ENCODE measurements at regions not wholly inside any gene's neighbourhood (a gene's known extent, or its start where the extent isn't known, plus 50 kb on each side); places are given as distances from the start of the nearest gene placed in this dataset.

DNA sequence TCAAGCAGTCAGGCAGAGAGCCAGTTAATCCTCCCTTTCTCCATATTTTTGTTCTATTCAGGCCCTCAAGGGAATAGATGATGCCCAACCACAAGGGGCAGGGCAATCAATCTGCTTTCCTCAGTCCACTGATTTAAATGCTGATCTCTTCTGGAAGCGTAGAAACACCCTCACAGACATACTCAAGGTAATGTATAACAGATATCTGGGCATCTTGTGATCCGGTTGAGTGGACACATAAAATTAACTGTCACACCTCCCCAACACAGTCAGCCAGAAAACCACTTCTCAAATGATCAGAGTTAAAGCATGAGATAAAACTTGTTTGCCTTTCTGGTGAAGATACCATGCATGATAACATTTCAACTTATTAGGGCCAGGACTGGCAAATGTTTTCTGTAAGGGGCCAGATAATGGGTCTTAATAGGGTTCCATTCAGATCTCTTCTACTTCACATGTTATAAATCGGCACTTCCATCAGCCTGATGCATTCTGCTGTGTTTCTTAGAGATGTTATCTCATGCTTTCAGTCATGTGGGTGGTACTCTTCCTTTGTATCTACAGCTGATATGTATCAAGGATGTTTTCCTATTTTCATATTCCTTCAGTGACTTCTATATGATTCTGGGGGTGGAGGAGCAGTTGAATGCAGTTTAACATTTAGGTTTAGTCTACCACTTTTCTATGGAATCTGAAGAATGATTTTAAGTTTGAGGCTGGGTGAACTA is 58.9 kb upstream of the CNTLN start:
- TF ChIP-seq EZH2 (IDR thresholded peaks at IDR 0.05; ENCODE audit: low read length) = no peak
- TF ChIP-seq, protein P1, sequence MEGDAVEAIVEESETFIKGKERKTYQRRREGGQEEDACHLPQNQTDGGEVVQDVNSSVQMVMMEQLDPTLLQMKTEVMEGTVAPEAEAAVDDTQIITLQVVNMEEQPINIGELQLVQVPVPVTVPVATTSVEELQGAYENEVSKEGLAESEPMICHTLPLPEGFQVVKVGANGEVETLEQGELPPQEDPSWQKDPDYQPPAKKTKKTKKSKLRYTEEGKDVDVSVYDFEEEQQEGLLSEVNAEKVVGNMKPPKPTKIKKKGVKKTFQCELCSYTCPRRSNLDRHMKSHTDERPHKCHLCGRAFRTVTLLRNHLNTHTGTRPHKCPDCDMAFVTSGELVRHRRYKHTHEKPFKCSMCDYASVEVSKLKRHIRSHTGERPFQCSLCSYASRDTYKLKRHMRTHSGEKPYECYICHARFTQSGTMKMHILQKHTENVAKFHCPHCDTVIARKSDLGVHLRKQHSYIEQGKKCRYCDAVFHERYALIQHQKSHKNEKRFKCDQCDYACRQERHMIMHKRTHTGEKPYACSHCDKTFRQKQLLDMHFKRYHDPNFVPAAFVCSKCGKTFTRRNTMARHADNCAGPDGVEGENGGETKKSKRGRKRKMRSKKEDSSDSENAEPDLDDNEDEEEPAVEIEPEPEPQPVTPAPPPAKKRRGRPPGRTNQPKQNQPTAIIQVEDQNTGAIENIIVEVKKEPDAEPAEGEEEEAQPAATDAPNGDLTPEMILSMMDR (optimal IDR thresholded peaks at IDR 0.05 in 1 of 3, IDR thresholded peaks at IDR 0.05 in 1 of 3, conservative IDR thresholded peaks at IDR 0.05 in 1 of 3; ENCODE audit: extremely low read depth in 1 of 3, insufficient read depth in 2 of 3, low read length in 3 of 3) = no peak

All from keratinocyte (primary cell).